COLO668 (cell line): ENCODE measurements at regions not wholly inside any gene's neighbourhood (a gene's known extent, or its start where the extent isn't known, plus 50 kb on each side); places are given as distances from the start of the nearest gene placed in this dataset.

Source experiments
- DNase-seq: peaks from one replicate; lab custom pipeline; 2025; ENCODE audit not compliant: unreplicated experiment; lab: John Stamatoyannopoulos, UW

DNA sequence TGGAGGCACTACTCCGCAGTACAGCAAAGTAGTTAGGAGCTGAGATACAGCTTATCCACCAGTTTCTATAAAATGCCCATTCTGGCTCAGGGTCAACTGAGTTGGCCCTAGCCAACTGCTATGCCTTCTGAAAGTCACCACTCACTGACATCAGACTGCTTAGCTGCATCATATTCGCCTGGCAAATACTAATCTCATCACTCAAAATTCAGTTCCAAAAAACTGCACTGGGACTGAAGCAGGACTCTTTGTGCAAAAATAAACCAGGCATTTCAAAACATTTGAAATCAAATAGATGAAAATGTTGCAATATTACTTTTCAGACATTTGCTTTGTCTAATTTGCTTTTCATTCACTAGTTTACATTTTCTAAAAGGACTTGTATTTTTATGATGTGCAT is 230.0 kb downstream of the ALDH8A1 start:
- no peak for DNase-seq

DNA sequence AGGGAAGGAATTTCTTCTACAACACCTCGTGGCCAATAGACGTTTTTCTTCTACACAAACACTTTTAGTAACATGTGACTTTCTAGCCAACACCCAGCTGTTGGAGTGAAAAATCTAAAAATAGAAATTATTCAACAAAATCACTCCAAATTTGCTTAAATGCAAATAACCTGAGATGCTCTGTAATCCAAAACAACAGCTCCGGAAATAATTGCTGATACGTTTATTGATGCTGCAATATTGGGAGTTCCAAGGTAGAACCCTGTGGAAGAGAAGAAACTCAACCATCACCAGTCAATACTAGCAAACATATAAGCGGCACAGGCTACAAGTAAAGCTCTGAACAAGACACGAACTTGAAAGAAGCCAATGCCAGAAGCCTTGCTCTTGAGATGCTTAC is 230.6 kb downstream of the ALDH8A1 start:
- no peak for DNase-seq

DNA sequence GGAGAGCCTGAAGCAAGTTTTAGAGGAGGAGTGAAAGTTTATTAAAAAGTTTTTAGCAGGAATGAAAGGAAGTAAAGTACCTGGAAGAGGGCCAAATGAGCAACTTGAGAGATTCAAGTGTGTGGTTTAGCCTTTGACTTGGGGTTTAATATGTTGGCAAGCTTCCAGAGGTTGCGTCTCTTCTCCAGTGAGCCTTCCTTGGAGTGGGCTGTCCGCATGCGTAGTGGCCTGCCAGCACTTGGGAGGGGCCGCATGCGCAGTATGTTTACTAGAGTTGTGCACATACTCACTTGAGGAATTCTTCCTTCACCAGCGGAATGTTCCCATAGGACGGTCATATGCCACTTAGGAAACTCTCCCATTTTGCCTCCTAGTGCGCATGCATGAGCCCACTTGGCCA is 235.2 kb downstream of the ALDH8A1 start:
- DNase-seq = no peak

DNA sequence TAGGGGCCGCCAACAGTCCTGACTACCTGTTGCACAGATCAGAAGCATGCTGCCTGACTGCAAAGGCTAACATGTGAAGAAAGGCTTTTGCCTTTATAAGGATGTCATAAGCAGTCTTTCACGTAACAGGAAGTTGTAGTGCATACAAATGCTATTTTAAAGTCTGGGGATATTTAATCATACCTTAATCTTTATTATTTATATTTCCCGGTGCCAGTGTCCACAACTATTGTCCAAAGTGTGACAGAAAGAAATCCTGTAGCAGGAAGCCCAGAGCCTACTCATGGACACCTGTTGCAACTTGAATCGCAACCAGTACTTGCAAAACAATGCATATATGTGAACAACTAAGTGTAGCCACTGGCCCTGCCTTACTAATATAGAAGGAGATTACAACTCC is 235.8 kb downstream of the ALDH8A1 start:
- DNase-seq = no peak

DNA sequence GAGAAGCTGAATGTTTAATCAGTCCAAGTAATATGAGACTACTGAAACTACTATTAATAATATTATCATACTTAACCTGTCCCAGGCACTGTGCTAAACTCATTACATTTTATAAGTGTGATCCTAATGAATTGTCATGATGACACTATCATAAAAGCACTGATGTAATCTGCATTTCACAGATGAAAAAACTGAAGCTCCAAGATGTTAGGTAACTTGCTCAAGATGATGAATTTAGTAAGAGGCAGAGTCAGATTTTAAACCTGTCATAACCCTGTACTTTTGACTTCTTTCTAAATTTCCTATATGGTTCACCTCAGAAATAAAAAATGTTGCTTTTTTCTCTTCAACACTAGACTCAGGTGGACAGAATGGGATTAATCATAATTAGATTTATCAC is 237.6 kb downstream of the ALDH8A1 start:
- no peak for DNase-seq

DNA sequence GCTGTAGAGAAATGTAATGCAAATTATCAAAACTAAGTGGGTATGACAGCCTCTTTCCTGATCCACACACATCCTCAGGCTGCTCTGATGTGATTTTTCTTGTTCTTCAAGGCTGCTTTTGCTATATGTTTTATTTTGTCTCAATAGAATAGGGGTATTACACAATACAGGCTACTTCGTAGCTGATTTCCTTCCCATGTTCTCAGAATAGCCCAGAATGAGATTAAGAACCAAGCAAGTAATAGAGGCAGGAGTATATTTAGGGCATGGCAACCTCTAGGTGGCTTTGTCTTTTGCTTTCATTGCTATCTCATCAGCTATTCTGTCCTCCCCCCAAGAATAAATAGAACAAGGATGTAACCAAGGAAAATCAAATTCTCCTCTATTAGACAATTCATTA is 241.8 kb downstream of the ALDH8A1 start:
- no peak for DNase-seq

DNA sequence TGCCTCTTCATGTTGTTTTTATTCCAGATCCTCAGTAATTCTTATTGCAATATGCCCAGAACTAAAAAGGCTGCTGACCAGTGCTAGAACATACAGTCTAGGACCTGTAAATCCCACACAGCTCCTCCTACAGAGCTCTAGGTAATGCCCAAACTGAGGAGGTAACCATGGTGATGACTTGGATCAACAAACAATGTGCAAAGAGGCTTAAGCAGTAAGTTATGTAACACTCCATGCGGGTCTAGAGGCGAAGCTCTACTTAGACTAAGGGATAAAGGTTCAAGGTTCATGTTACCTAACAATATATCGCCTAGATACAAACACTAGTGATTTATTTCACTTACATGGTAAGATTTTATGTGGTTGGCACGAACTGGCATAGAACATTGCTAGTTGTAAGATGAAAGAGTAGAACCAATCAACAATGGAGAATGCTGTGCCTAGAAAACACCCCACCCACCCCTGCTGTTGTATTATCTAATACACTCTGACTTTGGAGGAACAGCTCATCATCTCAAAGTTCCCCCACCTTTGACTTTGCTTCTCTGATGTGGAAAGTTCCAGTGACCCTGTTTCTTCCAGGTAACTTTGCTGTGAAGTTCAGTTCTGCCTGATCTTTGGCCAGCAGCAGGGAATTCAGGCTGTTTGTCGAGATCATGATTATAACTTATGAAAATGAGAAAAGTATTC is 242.4 kb downstream of the ALDH8A1 start:
- peak; percentile 6 for DNase-seq

DNA sequence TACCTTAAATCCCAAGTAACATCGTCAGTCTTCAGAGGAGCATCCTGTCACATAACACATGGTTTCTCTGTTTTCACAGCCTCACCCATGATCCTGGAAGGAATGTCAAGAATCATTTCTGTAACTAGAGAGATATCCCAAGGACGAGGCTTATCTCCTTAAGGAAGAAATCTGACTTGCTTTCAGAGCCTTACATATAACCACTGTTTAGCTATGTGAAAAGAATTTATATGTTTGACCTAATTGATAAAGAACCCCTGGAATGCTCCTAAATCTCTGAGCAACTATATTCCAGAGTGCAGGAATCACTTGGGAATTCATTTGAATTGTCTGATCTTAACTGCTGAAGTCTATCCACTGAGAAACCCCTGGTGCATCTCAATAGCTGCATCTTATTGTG is 243.1 kb downstream of the ALDH8A1 start:
- no peak for DNase-seq

DNA sequence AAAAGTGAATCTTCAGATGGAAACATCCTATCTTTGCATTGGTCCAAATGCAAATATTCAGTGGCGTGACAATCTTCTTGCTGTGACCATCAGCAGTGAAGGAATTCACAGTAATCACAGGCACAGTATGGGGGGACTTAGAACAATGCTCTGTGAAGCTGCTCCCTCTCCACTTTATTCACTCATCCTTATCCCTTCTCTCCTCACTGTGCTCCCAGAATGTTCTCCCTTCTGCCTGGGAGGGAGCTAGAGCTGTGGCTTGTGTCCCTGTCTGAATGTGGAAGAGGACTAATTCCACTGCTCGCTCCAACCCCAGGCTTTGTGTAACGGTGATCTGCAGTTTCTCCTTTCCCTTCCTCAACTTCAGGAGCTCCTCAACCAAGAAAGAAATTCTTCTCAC is 243.7 kb downstream of the ALDH8A1 start:
- no peak for DNase-seq

DNA sequence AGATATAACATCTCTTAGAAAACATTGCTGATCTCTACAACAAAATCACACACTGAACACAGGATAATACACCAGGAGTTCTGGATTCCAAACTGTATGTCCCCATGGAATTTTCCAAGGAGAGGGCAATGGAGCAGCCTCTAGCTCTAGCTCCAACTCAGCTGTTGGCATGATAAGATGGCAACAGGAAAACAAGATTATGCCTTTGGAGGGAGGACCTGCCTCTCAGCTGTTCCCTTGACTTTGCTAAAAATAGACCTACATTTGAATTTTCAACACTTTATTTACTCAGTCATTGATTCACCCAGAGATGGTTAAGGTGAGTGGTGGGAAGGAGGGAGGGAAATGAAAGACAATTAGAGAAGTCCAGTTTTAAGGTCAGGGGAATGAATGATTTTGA is 246.7 kb downstream of the ALDH8A1 start:
- DNase-seq = no peak

DNA sequence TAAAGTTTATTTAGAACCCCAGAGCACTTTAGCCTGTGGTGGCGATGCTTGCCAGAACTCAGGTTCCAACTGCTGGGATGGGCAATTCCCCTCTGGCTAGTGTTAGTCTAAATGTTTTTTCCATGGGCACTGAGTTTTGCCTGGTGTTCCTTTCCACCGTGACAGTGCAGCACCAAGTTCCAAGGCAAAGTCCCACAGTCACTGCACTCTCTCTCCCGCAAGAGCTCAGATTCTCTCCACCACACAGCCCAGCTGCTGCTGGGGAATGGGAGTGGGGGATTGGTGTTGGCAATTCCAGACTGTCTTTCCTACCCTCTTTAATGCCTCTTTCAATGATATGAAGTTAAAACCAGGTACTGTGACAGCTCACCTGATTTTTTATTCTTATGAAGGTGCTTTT is 247.6 kb downstream of the ALDH8A1 start:
- DNase-seq = no peak

DNA sequence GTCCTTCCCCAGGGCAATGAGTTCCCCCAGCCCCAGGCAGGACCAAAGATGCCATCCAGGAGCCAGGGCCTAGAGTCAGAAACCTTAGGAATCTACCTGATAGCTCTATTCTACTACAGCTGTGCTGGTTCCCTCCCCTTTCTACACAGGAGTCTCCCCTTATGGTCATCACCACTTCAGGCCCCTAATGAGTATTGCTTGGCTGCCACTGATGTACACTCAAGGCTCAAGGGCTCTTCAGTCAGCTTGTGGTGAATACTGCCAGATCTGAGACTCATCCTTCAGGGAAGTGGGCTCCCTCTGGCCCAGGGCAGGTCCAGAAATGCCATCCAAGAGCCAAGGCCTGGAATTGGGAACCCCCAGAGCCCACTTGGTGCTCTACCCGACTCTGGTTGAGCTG is 248.6 kb downstream of the ALDH8A1 start:
- DNase-seq = no peak

DNA sequence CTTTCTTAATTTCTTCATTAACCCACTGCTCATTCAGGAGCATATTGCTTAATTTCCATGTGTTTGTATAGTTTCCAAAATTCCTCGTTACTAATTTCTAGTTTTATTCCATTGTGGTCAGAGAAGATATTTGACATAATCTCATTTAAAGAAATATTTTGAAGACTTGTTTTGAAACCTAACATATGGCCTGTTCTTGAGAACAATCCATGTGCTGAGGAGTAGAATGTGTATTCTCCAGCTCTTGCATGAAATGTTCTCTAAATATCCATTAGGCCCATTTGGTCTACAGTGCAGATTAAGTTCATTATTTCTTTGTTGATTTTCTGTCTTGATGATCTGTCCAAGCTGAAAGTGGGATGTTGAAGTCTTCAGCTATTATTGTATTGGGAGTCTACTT is 251.7 kb downstream of the ALDH8A1 start:
- no peak for DNase-seq

DNA sequence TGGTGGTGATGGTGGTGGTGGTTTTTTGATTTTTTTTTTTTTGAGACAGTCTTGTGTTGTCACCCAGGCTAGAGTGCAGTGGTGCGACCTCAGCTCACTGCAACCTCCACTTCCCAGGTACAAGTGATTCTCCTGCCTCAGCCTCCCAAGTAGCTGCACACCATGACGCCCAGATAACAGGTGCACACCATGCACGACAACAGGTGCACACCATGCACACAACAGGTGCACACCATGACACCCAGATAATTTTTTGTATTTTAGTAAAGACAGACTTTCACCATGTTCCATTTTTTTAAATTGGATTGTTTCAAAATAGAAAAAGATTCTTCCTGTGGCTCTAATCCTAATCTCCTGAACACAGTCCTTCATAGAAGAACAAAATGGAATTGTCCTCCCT is 257.9 kb downstream of the ALDH8A1 start:
- no peak for DNase-seq

DNA sequence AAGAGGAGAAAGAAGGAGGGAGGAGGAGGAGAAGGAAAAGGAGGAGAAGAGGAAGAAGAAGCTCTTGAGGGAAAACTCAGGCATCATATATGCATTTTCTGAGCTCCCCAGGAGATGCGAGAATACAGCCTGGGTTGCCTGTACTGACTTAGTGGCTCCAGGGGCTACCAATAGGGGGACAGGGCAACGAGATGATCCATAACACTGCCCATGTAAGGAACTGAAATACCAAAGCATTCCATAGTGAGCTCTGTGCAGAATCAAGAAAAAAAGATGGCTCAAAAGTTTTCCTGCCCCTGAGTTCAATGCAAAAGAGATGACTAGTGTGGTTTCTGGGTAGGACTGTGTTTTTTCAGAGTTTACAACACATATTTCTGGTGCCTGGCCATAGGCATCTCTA is 258.7 kb downstream of the ALDH8A1 start:
- DNase-seq = no peak

DNA sequence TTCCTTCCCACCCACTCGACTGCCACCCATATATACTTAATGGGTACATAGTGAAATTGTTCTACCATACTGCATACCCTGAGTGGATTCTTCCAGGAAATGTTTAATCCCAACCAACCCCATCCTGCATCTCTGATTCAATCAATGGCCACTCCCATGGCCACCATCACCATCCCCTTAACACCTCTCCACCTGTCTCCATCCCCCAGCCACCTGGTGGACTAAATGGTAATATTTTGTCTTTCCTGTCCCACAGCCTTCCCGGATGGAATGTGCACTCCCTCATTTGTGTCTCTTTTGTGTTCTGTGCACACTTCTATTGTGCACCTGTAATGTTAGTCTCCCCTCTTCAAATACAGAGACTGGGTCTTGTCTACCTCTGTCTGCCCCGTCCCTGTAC is 259.9 kb downstream of the ALDH8A1 start:
- no peak for DNase-seq

DNA sequence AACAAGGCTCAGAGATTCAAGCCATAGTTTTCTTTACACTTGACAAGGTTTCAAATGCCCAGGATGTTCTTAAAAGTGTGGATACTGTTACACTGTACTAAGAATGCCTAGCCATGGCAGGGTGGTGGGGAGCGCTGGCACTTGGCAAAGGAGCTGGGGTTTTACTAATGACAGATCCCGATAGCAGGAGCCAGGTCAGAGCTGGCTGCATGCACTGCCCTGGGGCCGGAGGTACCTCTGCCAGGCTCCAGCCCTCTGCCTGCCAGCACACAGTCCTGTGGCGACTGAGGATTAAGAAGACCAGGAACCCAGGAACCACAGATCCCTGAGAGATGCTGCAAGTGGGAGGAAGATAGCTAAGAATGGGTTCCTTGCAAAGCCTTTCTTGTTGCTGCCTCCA is 260.3 kb downstream of the ALDH8A1 start:
- no peak for DNase-seq

DNA sequence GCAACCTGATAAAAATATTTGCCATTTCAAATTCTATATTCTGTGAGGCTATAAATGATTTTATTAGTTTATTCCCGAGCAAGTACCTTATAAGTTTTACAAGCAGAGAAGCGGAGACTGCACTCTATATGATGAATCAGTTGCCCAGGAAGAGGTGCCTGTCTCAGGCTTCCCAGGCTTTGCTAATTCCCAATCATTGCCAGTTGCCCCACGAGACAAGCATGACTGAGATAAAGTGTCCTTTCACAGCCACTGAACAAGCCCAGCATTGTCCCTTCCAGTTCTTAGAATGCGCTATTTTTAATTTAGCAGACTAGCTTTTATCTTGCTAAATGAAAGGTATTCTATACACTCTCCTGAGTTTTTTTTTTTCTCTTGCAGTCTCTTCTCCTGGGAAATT is 260.7 kb downstream of the ALDH8A1 start:
- DNase-seq = no peak

DNA sequence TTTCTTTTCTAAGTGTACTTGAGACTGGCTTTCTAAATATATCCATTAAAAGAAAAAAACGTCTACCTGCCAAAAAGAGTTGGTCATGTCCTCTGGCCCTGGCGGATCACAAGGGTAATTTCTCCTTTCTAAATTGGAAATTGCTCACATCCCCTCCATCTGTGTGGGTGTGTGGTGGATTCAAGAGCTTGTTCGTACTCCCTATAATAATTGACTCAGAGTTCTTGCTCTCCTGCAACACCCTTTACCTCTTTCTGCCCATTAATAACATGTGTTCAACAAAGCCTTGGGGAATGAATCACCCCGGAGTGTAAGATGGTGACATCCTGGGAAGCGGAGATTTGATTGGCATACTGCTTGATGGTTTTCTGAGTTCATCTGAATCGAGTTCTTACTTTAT is 263.8 kb downstream of the ALDH8A1 start:
- DNase-seq = no peak

DNA sequence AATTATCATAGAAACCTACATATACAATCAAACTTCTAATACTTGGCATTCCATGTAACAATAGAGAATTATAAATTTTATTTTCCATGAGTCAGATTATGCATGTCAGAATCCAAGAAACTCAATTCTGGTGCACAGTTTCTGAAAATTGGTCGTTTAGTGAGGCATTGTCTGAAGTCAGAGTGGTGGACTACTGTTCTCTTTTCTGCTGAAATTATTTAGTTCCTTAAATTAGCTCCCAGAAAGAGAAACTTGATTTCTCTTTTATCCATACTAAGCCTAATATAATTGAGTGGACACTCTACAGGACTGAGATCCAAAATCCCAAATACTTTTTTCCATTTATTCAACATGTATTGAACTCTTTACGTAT is 265.5 kb downstream of the ALDH8A1 start:
- no peak for DNase-seq

DNA sequence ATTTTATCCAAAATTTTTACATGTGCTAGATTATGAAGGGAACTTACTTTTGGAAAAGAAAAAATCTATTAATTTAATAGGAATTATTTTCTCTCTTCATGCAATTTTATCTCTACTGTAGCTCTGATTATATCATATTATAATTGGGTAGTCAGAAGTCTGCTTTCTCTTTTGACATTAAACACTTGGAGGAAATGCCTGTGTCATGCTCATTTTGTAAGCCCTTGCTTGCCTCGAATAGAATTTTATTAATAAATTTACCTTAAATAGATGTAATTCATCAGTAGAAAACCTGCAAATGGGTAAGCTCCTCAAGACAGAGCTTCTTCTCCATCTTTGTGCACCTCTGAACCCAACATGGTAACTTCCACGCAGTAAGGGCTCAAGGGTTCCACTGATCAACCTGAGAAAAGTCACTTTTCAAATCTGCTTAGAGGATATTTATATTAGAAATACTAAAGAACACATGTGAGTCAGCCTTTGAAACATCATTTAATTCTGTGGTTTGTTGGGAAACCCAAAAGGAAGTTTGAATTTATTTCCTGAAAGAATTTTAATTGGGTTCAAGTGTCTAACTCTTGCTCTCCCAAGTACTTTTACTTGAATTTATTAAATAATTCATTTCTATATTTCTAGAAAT is 266.0 kb downstream of the ALDH8A1 start:
- DNase-seq = no peak

DNA sequence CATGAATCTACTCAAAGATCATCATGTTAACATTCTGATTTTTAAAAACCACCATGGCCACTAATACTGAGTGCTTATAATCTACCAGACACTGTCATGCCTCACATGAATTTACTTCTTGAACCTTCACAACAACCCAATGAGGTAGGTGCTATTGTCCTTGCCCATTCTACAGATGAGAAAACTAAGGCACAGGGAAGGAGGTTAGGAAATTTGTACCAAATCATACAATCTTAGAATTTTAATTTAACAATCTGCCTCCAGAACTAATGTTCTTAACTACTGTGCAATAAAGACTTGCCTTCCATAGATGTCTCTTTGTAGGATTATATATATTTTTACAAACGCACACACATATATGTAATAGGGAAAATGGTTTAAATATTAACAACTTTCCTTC is 269.5 kb downstream of the ALDH8A1 start:
- no peak for DNase-seq

DNA sequence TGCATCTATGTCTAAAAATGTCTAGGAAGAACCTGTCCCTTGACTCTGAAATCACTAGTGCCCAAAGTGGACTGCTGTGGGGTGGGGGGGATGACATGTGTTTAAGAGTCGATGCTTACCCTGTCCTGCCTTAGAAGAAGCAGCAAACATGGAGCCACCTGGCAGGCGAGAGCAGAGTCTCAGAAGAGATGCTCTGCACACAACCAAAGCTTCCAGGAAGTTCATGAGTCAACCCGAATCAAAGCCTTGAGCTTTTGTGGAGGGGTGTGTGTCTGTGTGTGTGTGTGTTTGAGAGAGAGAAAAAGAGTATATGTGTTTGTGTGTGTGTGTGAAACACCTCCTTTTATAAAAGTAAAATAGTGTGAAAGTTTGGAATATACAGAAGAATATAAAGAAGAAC is 269.9 kb downstream of the ALDH8A1 start:
- DNase-seq = no peak
